PC-3 (cell line): ENCODE measurements at regions not wholly inside any gene's neighbourhood (a gene's known extent, or its start where the extent isn't known, plus 50 kb on each side); places are given as distances from the start of the nearest gene placed in this dataset.

ENCODE experiments used
- CTCF ChIP-seq: fragments of 300-600 bp; sonication (generic); conservative IDR thresholded peaks from 2 replicates; pipeline ENCODE4 v1.5.1; 2017; ENCODE audit warnings: antibody characterized with exemption, low read depth, mild to moderate bottlenecking, low read length
- EZH2phosphoT487 ChIP-seq: fragments of 300-600 bp; sonication (generic); IDR thresholded peaks from 2 replicates; pipeline ENCODE4 v1.6.1; 2018; ENCODE audit warnings: mild to moderate bottlenecking, antibody characterized with exemption, low read length, borderline replicate concordance

DNA sequence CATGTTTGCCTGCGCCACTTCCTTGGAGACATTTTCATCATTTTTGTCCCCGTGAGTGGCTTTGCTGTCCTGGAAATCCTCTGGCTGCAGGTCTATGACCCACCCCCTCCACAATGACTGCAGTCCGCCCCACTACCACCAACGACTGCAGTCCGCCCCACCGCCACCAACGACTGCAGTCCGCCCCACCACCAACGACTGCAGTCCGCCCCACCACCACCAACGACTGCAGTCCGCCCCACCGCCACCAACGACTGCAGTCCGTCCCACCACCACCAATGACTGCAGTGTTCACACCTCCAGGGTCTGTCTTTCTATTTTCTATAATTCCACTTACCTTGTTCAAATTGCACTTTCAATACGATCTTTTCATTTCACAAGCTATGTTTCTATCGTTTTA is 820.7 kb upstream of the SALL3 start:
- TF ChIP-seq CTCF = no peak
- no peak for TF ChIP-seq EZH2phosphoT487
